K562 (cell line): ENCODE measurements at regions not wholly inside any gene's neighbourhood (a gene's known extent, or its start where the extent isn't known, plus 50 kb on each side); places are given as distances from the start of the nearest gene placed in this dataset.

Experiments
- MGA ChIP-seq: fragments of 450-650 bp; IDR thresholded peaks from 2 replicates; pipeline ENCODE4 v1.6.1; 2016; ENCODE audit warnings: mild to moderate bottlenecking, moderate library complexity
- NKRF ChIP-seq: fragments of 450-650 bp; IDR thresholded peaks from 2 replicates; pipeline ENCODE4 v1.6.1; 2016; ENCODE audit warnings: borderline replicate concordance
- SP1 ChIP-seq: sonication (generic); formaldehyde crosslinking; IDR thresholded peaks from 2 replicates; pipeline ENCODE4 v1.8.1; 2022; ENCODE audit warnings: mild to moderate bottlenecking, missing genetic modification reagents

GRCh38 chr9:1870915-1871314 lies 144.2 kb upstream of the SMARCA2 start (continued):
- TF ChIP-seq NKRF (no peak), SP1 (CRISPR knock-in tag) (no peak), MGA (no peak)
